Aorta (tissue), 5 donors: ENCODE measurements at regions not wholly inside any gene's neighbourhood (a gene's known extent, or its start where the extent isn't known, plus 50 kb on each side); places are given as distances from the start of the nearest gene placed in this dataset.

Source experiments
- ATAC-seq: fragments of 200-7000 bp; cut with Tn5 transposase; one replicate; pipeline ENCODE4 v1.9.1; 2022; ENCODE audit warnings: moderate library complexity; ENCODE audit not compliant: low FRiP score
- DNase-seq, 2 donors: peaks; one replicate each; pipeline ENCODE4 v3.0.0-alpha.2; 2020
- H3K27ac ChIP-seq, 2 donors: one replicate each; pipeline ENCODE4 v1.5.1; 2013; ENCODE audit warnings: low read length in 2 of 2, mild to moderate bottlenecking in 2 of 2, moderate library complexity in 2 of 2, control low read depth in 1 of 2, inconsistent platforms in 1 of 2, low read depth in 1 of 2
- H3K27me3 ChIP-seq, 2 donors: one replicate each; pipeline ENCODE4 v1.6.1; 2013; ENCODE audit warnings: control low read depth in 1 of 2, low read length in 1 of 2, mild to moderate bottlenecking in 1 of 2, moderate library complexity in 1 of 2; ENCODE audit not compliant: insufficient read depth in 2 of 2, control insufficient read depth in 1 of 2
- H3K36me3 ChIP-seq, 2 donors: one replicate each; pipeline ENCODE4 v1.6.1; 2013; ENCODE audit warnings: control low read depth in 1 of 2, low read length in 1 of 2, mild to moderate bottlenecking in 1 of 2; ENCODE audit not compliant: insufficient read depth in 2 of 2, control insufficient read depth in 1 of 2
- H3K4me1 ChIP-seq, 2 donors: one replicate each; pipeline ENCODE4 v1.6.1; 2013; ENCODE audit warnings: low read length in 2 of 2, control low read depth in 1 of 2, mild to moderate bottlenecking in 1 of 2, moderate library complexity in 1 of 2; ENCODE audit not compliant: insufficient read depth in 2 of 2, control insufficient read depth in 1 of 2
- H3K4me3 ChIP-seq, 2 donors: one replicate each; pipeline ENCODE4 v1.5.1; 2013; ENCODE audit warnings: low read length in 2 of 2, control low read depth in 1 of 2, mild to moderate bottlenecking in 1 of 2
- H3K9me3 ChIP-seq: one replicate; pipeline ENCODE4 v1.6.1; 2013; ENCODE audit warnings: mild to moderate bottlenecking, low read length; ENCODE audit not compliant: control insufficient read depth
- WGBS, 2 donors: extraction: QIAGEN DNeasy Blood & Tissue Kit; methylation state at CpG; one replicate each; pipeline ENCODE4 v1.1.7; 2013; 5-methylcytosine and 5-hydroxymethylcytosine counted together
- intact Hi-C, 2 donors: fragments of 100-400 bp; cut with DNase I; formaldehyde crosslinking; loops; one replicate each; pipeline versions ENCODE4 v1.14.2 to v1.15.0; 2022
- donor health status: healthy with polysubstance abuse.
- donor health status: Bipolar disorder and iron deficiency.
- donor health status: DM: no; HTN: no; CAD: no.
- donor health status: DM: no; HTN: no; CAD: no.
- donor health status: DM: yes; HTN: yes; CAD: no.

- no peak overlapping the region for H3K27ac ChIP-seq
- H3K36me3 ChIP-seq: no peaks in the 10 kb centered on the region
- ATAC-seq: no peak
- WGBS, 2 donors: 91 to 93% methylated on average over 2 of the region's 2 CpGs
- no peaks in the 10 kb centered on the region for H3K9me3 ChIP-seq
- intact Hi-C loops: no loop called here
- no peaks in the 10 kb centered on the region for H3K27me3 ChIP-seq
- DNase-seq: no peak
- H3K4me1 ChIP-seq: no peaks in the 10 kb centered on the region
- H3K4me3 ChIP-seq: no peak overlapping the region
Observed at GRCh38 chr4:186441502-186441901, 113.9 kb downstream of the MTNR1A start.

GRCh38 chr4:186428481-186428880 is 126.9 kb downstream of the MTNR1A start:
- Histone ChIP-seq H3K9me3 (no peaks in the 10 kb centered on the region), H3K27me3 (no peaks in the 10 kb centered on the region), H3K27ac (no peak overlapping the region), H3K4me1 (no peaks in the 10 kb centered on the region), H3K36me3 (no peaks in the 10 kb centered on the region), H3K4me3 (no peak overlapping the region)
- intact Hi-C loops: no loop called here
- 84 to 87% methylated on average over 13 of the region's 13 CpGs for WGBS, 2 donors
- ATAC-seq (no peak), DNase-seq (no peak)

- WGBS, 2 donors: 49 to 52% methylated on average over 4 of the region's 4 CpGs
- Histone ChIP-seq H3K4me3 (no peak overlapping the region), H3K27ac (no peak overlapping the region), H3K27me3 (no peaks in the 10 kb centered on the region), H3K4me1 (no peaks in the 10 kb centered on the region), H3K36me3 (no peaks in the 10 kb centered on the region), H3K9me3 (no peaks in the 10 kb centered on the region)
- intact Hi-C loops: no loop called here
- no peak for ATAC-seq
- no peak for DNase-seq
Observed at GRCh38 chr4:186424745-186425144, 130.6 kb downstream of the MTNR1A start.

- no peaks in the 10 kb centered on the region for H3K4me1 ChIP-seq
- no peaks in the 10 kb centered on the region for H3K27me3 ChIP-seq
- no peak for ATAC-seq
- H3K27ac ChIP-seq: no peak overlapping the region
- no peak overlapping the region for H3K4me3 ChIP-seq
- no peaks in the 10 kb centered on the region for H3K36me3 ChIP-seq
- DNase-seq: no peak
- intact Hi-C loops: no loop called here
- no peaks in the 10 kb centered on the region for H3K9me3 ChIP-seq
- 28 to 48% methylated on average over 2 of the region's 2 CpGs for WGBS, 2 donors
Observed at GRCh38 chr4:186422296-186422695, 133.1 kb downstream of the MTNR1A start.

- Histone ChIP-seq H3K27me3 (no peaks in the 10 kb centered on the region), H3K4me1 (no peaks in the 10 kb centered on the region), H3K4me3 (no peak overlapping the region), H3K36me3 (no peaks in the 10 kb centered on the region), H3K9me3 (no peaks in the 10 kb centered on the region), H3K27ac (no peak overlapping the region)
- WGBS, 2 donors: 49 to 56% methylated on average over 5 of the region's 5 CpGs
- intact Hi-C loops: no loop called here
- DNase-seq: no peak
- ATAC-seq: no peak
Observed at GRCh38 chr4:186416451-186417060, 138.8 kb downstream of the MTNR1A start.

GRCh38 chr4:186414390-186414789 is 141.0 kb downstream of the MTNR1A start:
- no peaks in the 10 kb centered on the region for H3K4me1 ChIP-seq
- H3K4me3 ChIP-seq: no peak overlapping the region
- intact Hi-C loops: no loop called here
- no peaks in the 10 kb centered on the region for H3K36me3 ChIP-seq
- no peak overlapping the region for H3K27ac ChIP-seq
- 97 to 99% methylated on average over 1 of the region's 1 CpG for WGBS, 2 donors
- DNase-seq: no peak
- H3K27me3 ChIP-seq: no peaks in the 10 kb centered on the region
- H3K9me3 ChIP-seq: no peaks in the 10 kb centered on the region
- no peak for ATAC-seq

GRCh38 chr4:186405957-186406356 is 140.0 kb downstream of the F11 start:
- WGBS, 2 donors: 77 to 83% methylated on average over 12 of the region's 12 CpGs
- intact Hi-C loops: no loop called here
- Histone ChIP-seq H3K9me3 (no peaks in the 10 kb centered on the region), H3K27ac (no peak overlapping the region), H3K36me3 (no peaks in the 10 kb centered on the region), H3K4me1 (no peaks in the 10 kb centered on the region), H3K27me3 (no peaks in the 10 kb centered on the region), H3K4me3 (no peak overlapping the region)
- ATAC-seq (peak; percentile 31), DNase-seq (no peak)

- no peaks in the 10 kb centered on the region for H3K9me3 ChIP-seq
- no peak overlapping the region for H3K27ac ChIP-seq
- no peaks in the 10 kb centered on the region for H3K4me1 ChIP-seq
- H3K27me3 ChIP-seq: no peaks in the 10 kb centered on the region
- H3K4me3 ChIP-seq: no peak overlapping the region
- intact Hi-C loops: no loop called here
- ATAC-seq (no peak), DNase-seq (no peak)
- WGBS, 2 donors: 64 to 68% methylated on average over 6 of the region's 6 CpGs
- H3K36me3 ChIP-seq: no peaks in the 10 kb centered on the region
Observed at GRCh38 chr4:186404562-186405134, 138.7 kb downstream of the F11 start.

GRCh38 chr4:186400676-186401075 is 134.7 kb downstream of the F11 start:
- intact Hi-C loops: no loop called here
- H3K27me3 ChIP-seq: no peaks in the 10 kb centered on the region
- H3K27ac ChIP-seq: no peak overlapping the region
- H3K4me1 ChIP-seq: no peaks in the 10 kb centered on the region
- ATAC-seq (peak; percentile 7), DNase-seq (no peak)
- no peaks in the 10 kb centered on the region for H3K36me3 ChIP-seq
- no peak overlapping the region for H3K4me3 ChIP-seq
- H3K9me3 ChIP-seq: peaks cover 1% of the 10 kb centered on the region
- WGBS, 2 donors: 40 to 49% methylated on average over 6 of the region's 6 CpGs
